HepG2 (cell line): ENCODE measurements at regions not wholly inside any gene's neighbourhood (a gene's known extent, or its start where the extent isn't known, plus 50 kb on each side); places are given as distances from the start of the nearest gene placed in this dataset.

Source experiments
- ATAC-seq: fragments of 200-7000 bp; cut with Tn5 transposase; 3 replicates; pipeline ENCODE4 v1.9.1; 2020; ENCODE audit warnings: mild to moderate bottlenecking, moderate library complexity
- BruUV-seq: library from RNA; stranded (reverse); fragments of 400-500 nt; replicated peaks from 2 replicates; lab custom pipeline; 2021; lab: Mats Ljungman, UMichigan
- CTCF ChIA-PET: fragments of 300-600 bp; formaldehyde crosslinking; extraction: SDS; loops from one replicate; lab custom pipeline; 2021; ENCODE audit warnings: low total read pairs, inconsistent platforms, low intra/inter-chr PET ratio; lab: Yijun Ruan, JAX
- POLR2A ChIA-PET: fragments of 350-600 bp; sonication (Branson Sonifier 250); formaldehyde crosslinking; loops from one replicate; lab custom pipeline; 2020; ENCODE audit warnings: antibody characterized with exemption, inconsistent platforms; lab: Yijun Ruan, JAX
- DNase-seq: peaks from one replicate; pipeline ENCODE4 v3.0.0-alpha.2; 2015; ENCODE audit warnings: low spot score
- FAIRE-seq: peaks from 3 replicates; lab custom pipeline; 2011; peaks lifted over from hg19 to GRCh38; lab: Jason Lieb, UNC
- H2AFZ ChIP-seq: one replicate; pipeline ENCODE4 v1.6.1; 2011; ENCODE audit warnings: low read length, inconsistent platforms
- H3K27ac ChIP-seq: fragments of 300-600 bp; 3 replicates; pipeline ENCODE4 v1.8.0; 2011; ENCODE audit warnings: mixed run types, mild to moderate bottlenecking, mixed read lengths, low read length, inconsistent platforms; ENCODE audit not compliant: insufficient read depth; ENCODE audit errors: extremely low read length
- H3K27me3 ChIP-seq, 2 experiments: fragments of 200-600 bp in 1 of 2; 2 replicates in 1 of 2; 3 replicates in 1 of 2; pipeline versions ENCODE4 v1.6.0 to v1.8.0; 2011; ENCODE audit warnings: low read length in 2 of 2, mild to moderate bottlenecking in 2 of 2, moderate library complexity in 2 of 2, inconsistent platforms in 1 of 2; ENCODE audit not compliant: insufficient read depth in 2 of 2, control insufficient read depth in 1 of 2
- H3K36me3 ChIP-seq, 2 experiments: fragments of 200-600 bp in 1 of 2; replicated peaks in 1 of 2; 2 replicates in 1 of 2; 3 replicates in 1 of 2; pipeline versions ENCODE4 v1.5.1 to v1.8.0; 2011; ENCODE audit warnings: low read length in 2 of 2, inconsistent platforms in 1 of 2; ENCODE audit not compliant: insufficient read depth in 2 of 2, control insufficient read depth in 1 of 2
- H3K4me1 ChIP-seq: 2 replicates; pipeline ENCODE4 v1.5.1; 2012; ENCODE audit warnings: low read length, inconsistent platforms; ENCODE audit not compliant: insufficient read depth
- H3K4me2 ChIP-seq: 2 replicates; pipeline ENCODE4 v1.6.0; 2011; ENCODE audit warnings: low read depth, low read length, inconsistent platforms
- H3K4me3 ChIP-seq, 3 experiments: fragments of 200-600 bp in 1 of 3; sonication (generic), shearing (Covaris generic) in 1 of 3; replicated peaks in 1 of 3; 2 replicates each; pipeline ENCODE4 v1.5.1; 2011 to 2016; ENCODE audit warnings: low read length in 3 of 3, inconsistent platforms in 2 of 3, low read depth in 2 of 3, mild to moderate bottlenecking in 2 of 3, control low read depth in 1 of 3, mixed read lengths in 1 of 3; ENCODE audit not compliant: insufficient read depth in 1 of 3
- H3K79me2 ChIP-seq: one replicate; pipeline ENCODE4 v1.6.1; 2011; ENCODE audit warnings: low read length, inconsistent platforms; ENCODE audit not compliant: insufficient read depth
- H3K9ac ChIP-seq: 2 replicates; pipeline ENCODE4 v1.6.0; 2011; ENCODE audit warnings: mild to moderate bottlenecking, low read depth, low read length, inconsistent platforms; ENCODE audit not compliant: insufficient read depth
- H3K9me3 ChIP-seq: 2 replicates; pipeline ENCODE4 v1.5.1; 2012; ENCODE audit warnings: mild to moderate bottlenecking, low read length
- H4K20me1 ChIP-seq: 2 replicates; pipeline ENCODE4 v1.6.0; 2011; ENCODE audit warnings: inconsistent platforms, mild to moderate bottlenecking, low read length, moderate library complexity; ENCODE audit not compliant: insufficient read depth
- CBX1 ChIP-seq: IDR thresholded peaks from one replicate; pipeline ENCODE4 v1.6.1; 2016; ENCODE audit warnings: antibody characterized with exemption, low read depth
- GTF2F1 ChIP-seq: fragments of 150-350 bp; IDR thresholded peaks from 2 replicates; pipeline ENCODE4 v1.6.1; 2014; ENCODE audit warnings: low read length
- HHEX ChIP-seq: IDR thresholded peaks from 2 replicates; pipeline ENCODE4 v1.6.1; 2016; ENCODE audit warnings: control low read depth
- PREB ChIP-seq: sonication (generic); formaldehyde crosslinking; IDR thresholded peaks from 2 replicates; pipeline ENCODE4 v1.4.0; 2020; ENCODE audit warnings: missing genetic modification reagents
- SMARCE1 ChIP-seq: fragments of 450-650 bp; IDR thresholded peaks from 2 replicates; pipeline ENCODE4 v1.6.1; 2017; ENCODE audit warnings: borderline replicate concordance
- ZNF629 ChIP-seq: sonication (generic); formaldehyde crosslinking; conservative IDR thresholded peaks from 2 replicates; pipeline ENCODE4 v1.5.0; 2020; ENCODE audit warnings: missing genetic modification reagents
- ZNF746 ChIP-seq: sonication (generic); formaldehyde crosslinking; IDR thresholded peaks from 2 replicates; pipeline ENCODE4 v1.8.0; 2022; ENCODE audit warnings: mild to moderate bottlenecking, missing genetic modification reagents
- WGBS: methylation state at CpG from one replicate; pipeline ENCODE4 v1.1.6; 2017; ENCODE audit warnings: low lambda C conversion rate; 5-methylcytosine and 5-hydroxymethylcytosine counted together
- in situ Hi-C: cut with HindIII; loops from 2 replicates; pipeline ENCODE4 v1.10.0; 2017; ENCODE audit warnings: low pct_unique_long_range_greater_than_20kb; ENCODE audit not compliant: extremely low pct_ligation_motif_present
- intact Hi-C: fragments of 100-400 bp; cut with micrococcal nuclease; formaldehyde crosslinking; loops from one replicate; pipeline ENCODE4 v1.10.0; 2022; ENCODE audit not compliant: unreplicated experiment
- TF ChIP-seq, protein P1 (sequence below): sonication (generic); formaldehyde crosslinking; conservative IDR thresholded peaks from 2 replicates; pipeline ENCODE4 v1.4.0; 2020; ENCODE audit warnings: missing genetic modification reagents
- TF ChIP-seq, protein P2 (sequence below): IDR thresholded peaks from 2 replicates; pipeline ENCODE4 v1.6.1; 2018; ENCODE audit warnings: missing genetic modification reagents, mild to moderate bottlenecking, missing compliant biosample characterization

DNA sequence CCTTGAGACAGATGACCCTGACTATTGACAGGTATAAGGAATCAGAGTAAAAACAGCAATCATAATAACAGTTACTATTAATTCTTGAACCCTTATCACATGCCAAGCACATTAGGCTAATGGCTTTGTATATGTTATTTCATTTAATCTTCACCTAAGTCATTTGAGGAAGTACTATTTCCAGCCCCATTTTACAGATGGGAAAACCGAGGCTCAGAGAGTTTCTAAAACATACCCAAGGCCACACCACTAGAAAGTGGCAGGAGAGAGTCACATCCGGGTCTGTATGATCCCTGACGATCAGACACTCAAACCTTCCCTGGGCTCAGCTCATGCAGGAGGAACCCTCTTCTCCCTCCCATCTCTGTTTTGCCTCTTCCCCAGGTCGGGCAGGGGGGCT lies 209.5 kb downstream of the RBM19 start:
- H4K20me1 ChIP-seq = no peaks in the 10 kb centered on the region
- no peak overlapping the region for H3K9ac ChIP-seq
- no peak overlapping the region for H2AFZ ChIP-seq
- no peak for ATAC-seq
- in situ Hi-C loops = no loop called here
- H3K27me3 ChIP-seq = no peaks in the 10 kb centered on the region
- no peak overlapping the region for H3K4me3 ChIP-seq
- no peak for FAIRE-seq
- H3K9me3 ChIP-seq = no peaks in the 10 kb centered on the region
- WGBS = 50% methylated on average over 4 of the region's 4 CpGs
- intact Hi-C loops = no loop called here
- H3K79me2 ChIP-seq = no peaks in the 10 kb centered on the region
- ChIA-PET POLR2A (interaction anchor here (1.2 kb wide), 1 partner anchor 10 kb away, joined by 5 read pairs; no protein-coding TSS in a partner anchor), CTCF (no interaction called here)
- no peak for DNase-seq
- H3K4me2 ChIP-seq = no peak overlapping the region
- no peak overlapping the region for H3K27ac ChIP-seq
- no peaks in the 10 kb centered on the region for H3K36me3 ChIP-seq
- peaks cover 6% of the 10 kb centered on the region for H3K4me1 ChIP-seq
- BruUV-seq = no TSS peak
- TF ChIP-seq SMARCE1 (no peak), ZNF629 (CRISPR knock-in tag) (peak; percentile 81), CBX1 (no peak), GTF2F1 (no peak), HHEX (no peak), PREB (no peak), ZNF746 (no peak)
- TF ChIP-seq, protein P1, sequence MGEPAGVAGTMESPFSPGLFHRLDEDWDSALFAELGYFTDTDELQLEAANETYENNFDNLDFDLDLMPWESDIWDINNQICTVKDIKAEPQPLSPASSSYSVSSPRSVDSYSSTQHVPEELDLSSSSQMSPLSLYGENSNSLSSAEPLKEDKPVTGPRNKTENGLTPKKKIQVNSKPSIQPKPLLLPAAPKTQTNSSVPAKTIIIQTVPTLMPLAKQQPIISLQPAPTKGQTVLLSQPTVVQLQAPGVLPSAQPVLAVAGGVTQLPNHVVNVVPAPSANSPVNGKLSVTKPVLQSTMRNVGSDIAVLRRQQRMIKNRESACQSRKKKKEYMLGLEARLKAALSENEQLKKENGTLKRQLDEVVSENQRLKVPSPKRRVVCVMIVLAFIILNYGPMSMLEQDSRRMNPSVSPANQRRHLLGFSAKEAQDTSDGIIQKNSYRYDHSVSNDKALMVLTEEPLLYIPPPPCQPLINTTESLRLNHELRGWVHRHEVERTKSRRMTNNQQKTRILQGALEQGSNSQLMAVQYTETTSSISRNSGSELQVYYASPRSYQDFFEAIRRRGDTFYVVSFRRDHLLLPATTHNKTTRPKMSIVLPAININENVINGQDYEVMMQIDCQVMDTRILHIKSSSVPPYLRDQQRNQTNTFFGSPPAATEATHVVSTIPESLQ (CRISPR knock-in tag) = no peak
- TF ChIP-seq, protein P2, sequence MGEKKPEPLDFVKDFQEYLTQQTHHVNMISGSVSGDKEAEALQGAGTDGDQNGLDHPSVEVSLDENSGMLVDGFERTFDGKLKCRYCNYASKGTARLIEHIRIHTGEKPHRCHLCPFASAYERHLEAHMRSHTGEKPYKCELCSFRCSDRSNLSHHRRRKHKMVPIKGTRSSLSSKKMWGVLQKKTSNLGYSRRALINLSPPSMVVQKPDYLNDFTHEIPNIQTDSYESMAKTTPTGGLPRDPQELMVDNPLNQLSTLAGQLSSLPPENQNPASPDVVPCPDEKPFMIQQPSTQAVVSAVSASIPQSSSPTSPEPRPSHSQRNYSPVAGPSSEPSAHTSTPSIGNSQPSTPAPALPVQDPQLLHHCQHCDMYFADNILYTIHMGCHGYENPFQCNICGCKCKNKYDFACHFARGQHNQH (CRISPR knock-in tag) = no peak
